ENCODE measurements at regions not wholly inside any gene's neighbourhood (a gene's known extent, or its start where the extent isn't known, plus 50 kb on each side); places are given as distances from the start of the nearest gene placed in this dataset.

- TF ChIP-seq POLR2A (IDR thresholded peaks at IDR 0.05) (no peak), CTCF (IDR thresholded peaks at IDR 0.05) (no peak)
These were observed 104.6 kb upstream of the GDF10 start for GRCh38 chr10:47195274-47195885.
